ENCODE measurements at regions not wholly inside any gene's neighbourhood (a gene's known extent, or its start where the extent isn't known, plus 50 kb on each side); places are given as distances from the start of the nearest gene placed in this dataset.

GRCh38 chr1:234546890-234547788 is 62.8 kb downstream of the IRF2BP2 start:
- ChIA-PET POLR2A (no interaction called here), CTCF (interaction anchor here (1.3 kb wide), 1 partner anchor 14 kb away, joined by 4 read pairs; no protein-coding TSS in a partner anchor)
- no peaks in the 10 kb centered on the region for H3K36me3 ChIP-seq (ENCODE audit: control insufficient read depth in 2 of 2, extremely low read depth in 1 of 2, insufficient read depth in 2 of 2, low read length in 2 of 2)
- DNase-seq (ENCODE audit: low read depth, low spot score) (no peak), FAIRE-seq (peak; percentile 35)
- no peaks in the 10 kb centered on the region for H4K20me1 ChIP-seq (replicated peaks; ENCODE audit: control insufficient read depth, extremely low read depth, insufficient read depth, low read length)
- H3K27ac ChIP-seq (ENCODE audit: insufficient read depth, low read depth, low read length), result no peak overlapping the region
- TF ChIP-seq JUN (IDR thresholded peaks at IDR 0.05; ENCODE audit: borderline replicate concordance, insufficient read depth, insufficient read length, low read depth) (no peak), GATA2 (IDR thresholded peaks at IDR 0.05; ENCODE audit: insufficient read depth, insufficient read length, low read depth, low read length) (no peak), MAX (IDR thresholded peaks at IDR 0.05; ENCODE audit: insufficient read depth, insufficient read length) (no peak), CTCF (IDR thresholded peaks at IDR 0.05; ENCODE audit: extremely low read depth in 1 of 2, insufficient read depth in 1 of 2, low read depth in 1 of 2, low read length in 2 of 2) (no peak), POLR2AphosphoS5 (IDR thresholded peaks at IDR 0.05; ENCODE audit: insufficient read depth, low read depth, low read length) (no peak), EZH2 (IDR thresholded peaks at IDR 0.05; ENCODE audit: borderline replicate concordance, low read depth, low read length, severe bottlenecking) (no peak), POLR2A (IDR thresholded peaks at IDR 0.05; ENCODE audit: low read depth, low read length) (no peak), MYC (IDR thresholded peaks at IDR 0.05; ENCODE audit: low read depth, low read length) (no peak), FOS (IDR thresholded peaks at IDR 0.05; ENCODE audit: borderline replicate concordance, insufficient read depth, low read length) (no peak)
- intact Hi-C loops (cut with micrococcal nuclease), result no loop called here
- dilution Hi-C loops (cut with MboI; ENCODE audit: extremely low pct_ligation_motif_present, low sequenced_read_pairs), result no loop called here
- no TSS peak for BruUV-seq (replicated peaks)
- H3K9me1 ChIP-seq (replicated peaks; ENCODE audit: control insufficient read depth, extremely low read depth, insufficient read depth, low read length), result no peaks in the 10 kb centered on the region
- no peak overlapping the region for H3K9ac ChIP-seq (replicated peaks; ENCODE audit: extremely low read depth, insufficient read depth, low read length)
- no peak overlapping the region for H3K4me2 ChIP-seq (ENCODE audit: insufficient read depth, low read length)
- no peaks in the 10 kb centered on the region for H3K79me2 ChIP-seq (ENCODE audit: control insufficient read depth, insufficient read depth, low read length)
- H3K4me3 ChIP-seq (replicated peaks in 1 of 3; ENCODE audit: insufficient read depth in 1 of 3, low read depth in 1 of 3, low read length in 3 of 3), result no peak overlapping the region
- peaks cover 31% of the 10 kb centered on the region for H3K4me1 ChIP-seq (ENCODE audit: control insufficient read depth, extremely low read depth, insufficient read depth, low read length)
- H3K27me3 ChIP-seq (ENCODE audit: control insufficient read depth in 2 of 2, insufficient read depth in 2 of 2, low read length in 2 of 2), result no peaks in the 10 kb centered on the region
- no peak overlapping the region for H2AFZ ChIP-seq (ENCODE audit: low read depth, low read length)
- H3K9me3 ChIP-seq (replicated peaks; ENCODE audit: control insufficient read depth, insufficient read depth, low read length), result no peaks in the 10 kb centered on the region
